ENCODE measurements at regions not wholly inside any gene's neighbourhood (a gene's known extent, or its start where the extent isn't known, plus 50 kb on each side); places are given as distances from the start of the nearest gene placed in this dataset.
"Not testable (repeated sequence)": the region's sequence is repeated elsewhere in the genome, so short reads cannot be mapped to it uniquely, and the experiment has no call there.

DNA sequence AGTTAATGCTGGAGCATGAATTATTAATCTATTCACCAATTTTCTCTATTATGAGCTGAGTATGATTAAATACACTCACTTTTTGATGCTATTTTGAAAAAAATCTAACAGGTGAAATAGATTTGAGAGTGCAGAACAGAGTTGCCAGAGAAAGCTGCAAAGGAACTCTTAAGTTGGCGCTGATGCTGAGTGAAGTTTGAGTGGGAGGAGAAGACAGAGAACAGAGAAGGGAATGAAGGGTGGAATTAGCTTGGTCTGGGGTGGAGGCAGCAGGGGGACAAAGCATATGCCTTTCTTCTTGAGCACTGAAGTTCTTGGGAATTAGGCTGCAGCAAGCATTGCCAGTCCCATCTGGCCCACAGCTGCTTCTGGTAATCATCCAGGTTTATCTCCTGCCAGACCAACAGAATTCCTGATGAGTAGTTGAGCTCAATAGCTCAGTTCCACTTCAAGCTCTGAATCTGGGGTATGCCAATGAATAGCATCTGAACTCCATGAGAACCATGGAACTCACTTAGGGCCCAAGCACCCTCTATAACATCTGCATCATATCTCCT, 290.1 kb downstream of the HINT1 start:
- TF ChIP-seq ZFX (IDR thresholded peaks at IDR 0.05), result no peak
- TF ChIP-seq, protein P1, sequence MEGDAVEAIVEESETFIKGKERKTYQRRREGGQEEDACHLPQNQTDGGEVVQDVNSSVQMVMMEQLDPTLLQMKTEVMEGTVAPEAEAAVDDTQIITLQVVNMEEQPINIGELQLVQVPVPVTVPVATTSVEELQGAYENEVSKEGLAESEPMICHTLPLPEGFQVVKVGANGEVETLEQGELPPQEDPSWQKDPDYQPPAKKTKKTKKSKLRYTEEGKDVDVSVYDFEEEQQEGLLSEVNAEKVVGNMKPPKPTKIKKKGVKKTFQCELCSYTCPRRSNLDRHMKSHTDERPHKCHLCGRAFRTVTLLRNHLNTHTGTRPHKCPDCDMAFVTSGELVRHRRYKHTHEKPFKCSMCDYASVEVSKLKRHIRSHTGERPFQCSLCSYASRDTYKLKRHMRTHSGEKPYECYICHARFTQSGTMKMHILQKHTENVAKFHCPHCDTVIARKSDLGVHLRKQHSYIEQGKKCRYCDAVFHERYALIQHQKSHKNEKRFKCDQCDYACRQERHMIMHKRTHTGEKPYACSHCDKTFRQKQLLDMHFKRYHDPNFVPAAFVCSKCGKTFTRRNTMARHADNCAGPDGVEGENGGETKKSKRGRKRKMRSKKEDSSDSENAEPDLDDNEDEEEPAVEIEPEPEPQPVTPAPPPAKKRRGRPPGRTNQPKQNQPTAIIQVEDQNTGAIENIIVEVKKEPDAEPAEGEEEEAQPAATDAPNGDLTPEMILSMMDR (conservative IDR thresholded peaks at IDR 0.05), result no peak
- no peak overlapping the region for H3K27ac ChIP-seq

DNA sequence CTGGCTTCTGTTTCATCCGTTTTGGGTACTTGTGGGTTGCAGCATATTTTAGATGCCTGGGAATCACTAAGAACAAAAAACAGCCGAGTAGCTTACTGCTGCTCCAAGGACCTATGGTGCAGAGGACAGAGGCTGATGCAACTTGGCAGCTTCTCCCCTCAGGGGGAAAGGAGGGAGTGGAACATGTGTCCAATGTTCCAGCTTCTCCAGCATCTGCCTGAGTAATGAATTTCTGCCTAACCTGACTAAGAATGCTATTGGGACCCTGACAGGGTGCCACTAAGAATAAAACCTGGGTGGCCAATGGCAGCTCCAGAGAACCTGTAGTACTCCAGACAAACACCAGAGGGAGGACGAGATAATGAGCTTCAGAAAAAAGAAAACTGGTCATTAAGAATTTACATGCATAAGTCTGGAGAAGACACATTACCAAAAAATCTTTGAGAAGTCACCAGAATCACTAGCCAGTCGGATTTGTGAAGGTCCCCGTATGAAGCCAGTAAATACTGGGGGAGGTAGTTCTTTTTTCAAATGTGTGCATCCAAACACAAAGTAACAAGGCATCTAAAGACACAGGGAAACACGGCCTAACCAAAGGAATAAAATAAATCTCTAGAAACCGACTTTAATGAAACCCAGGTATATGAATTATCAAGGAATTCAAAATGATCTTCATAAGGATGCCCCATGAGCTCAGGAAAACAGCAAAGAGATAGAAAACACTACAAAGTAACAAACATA, 293.5 kb downstream of the HINT1 start:
- no peak overlapping the region for H3K27ac ChIP-seq

DNA sequence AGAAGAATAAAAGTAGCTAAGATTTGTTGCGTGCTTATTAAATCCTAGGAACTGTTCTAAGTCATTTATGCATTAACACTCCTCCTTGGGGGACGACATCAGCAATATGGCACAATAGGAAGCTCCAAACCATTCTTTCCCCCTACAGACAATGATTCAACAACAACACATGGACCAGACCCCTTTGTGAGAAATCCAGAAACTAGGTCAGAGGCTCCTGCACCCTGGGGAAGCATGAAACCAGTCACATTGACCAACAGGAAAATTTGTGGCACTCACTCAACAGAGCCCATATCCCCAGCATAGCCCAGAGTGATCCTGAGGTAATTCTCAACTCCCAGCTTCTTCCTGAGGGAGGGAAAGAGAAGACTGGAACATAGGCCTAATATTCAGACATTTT, 294.4 kb downstream of the HINT1 start:
- H3K27ac ChIP-seq, result no peak overlapping the region
- TF ChIP-seq ZFX (IDR thresholded peaks at IDR 0.05), result no peak
- TF ChIP-seq, protein P1 (conservative IDR thresholded peaks at IDR 0.05), result no peak

More for the DNA sequence above, 293.5 kb downstream of the HINT1 start:
- TF ChIP-seq ZFX (IDR thresholded peaks at IDR 0.05), result no peak
- TF ChIP-seq, protein P1 (conservative IDR thresholded peaks at IDR 0.05), result peak; percentile 81

GRCh38 chr5:130868186-130868840, 296.7 kb downstream of the HINT1 start:
- TF ChIP-seq ZFX (IDR thresholded peaks at IDR 0.05), result no peak
- TF ChIP-seq, protein P1 (conservative IDR thresholded peaks at IDR 0.05), result no peak
- H3K27ac ChIP-seq, result no peak overlapping the region

GRCh38 chr5:130845049-130845765, 319.8 kb downstream of the HINT1 start:
- no peak overlapping the region for H3K27ac ChIP-seq
- TF ChIP-seq, protein P1 (conservative IDR thresholded peaks at IDR 0.05), result no peak
- TF ChIP-seq ZFX (IDR thresholded peaks at IDR 0.05), result no peak

GRCh38 chr5:130836729-130837649, 328.1 kb downstream of the HINT1 start:
- TF ChIP-seq ZFX (IDR thresholded peaks at IDR 0.05), result no peak
- TF ChIP-seq, protein P1 (conservative IDR thresholded peaks at IDR 0.05), result no peak
- H3K27ac ChIP-seq, result no peak overlapping the region

DNA sequence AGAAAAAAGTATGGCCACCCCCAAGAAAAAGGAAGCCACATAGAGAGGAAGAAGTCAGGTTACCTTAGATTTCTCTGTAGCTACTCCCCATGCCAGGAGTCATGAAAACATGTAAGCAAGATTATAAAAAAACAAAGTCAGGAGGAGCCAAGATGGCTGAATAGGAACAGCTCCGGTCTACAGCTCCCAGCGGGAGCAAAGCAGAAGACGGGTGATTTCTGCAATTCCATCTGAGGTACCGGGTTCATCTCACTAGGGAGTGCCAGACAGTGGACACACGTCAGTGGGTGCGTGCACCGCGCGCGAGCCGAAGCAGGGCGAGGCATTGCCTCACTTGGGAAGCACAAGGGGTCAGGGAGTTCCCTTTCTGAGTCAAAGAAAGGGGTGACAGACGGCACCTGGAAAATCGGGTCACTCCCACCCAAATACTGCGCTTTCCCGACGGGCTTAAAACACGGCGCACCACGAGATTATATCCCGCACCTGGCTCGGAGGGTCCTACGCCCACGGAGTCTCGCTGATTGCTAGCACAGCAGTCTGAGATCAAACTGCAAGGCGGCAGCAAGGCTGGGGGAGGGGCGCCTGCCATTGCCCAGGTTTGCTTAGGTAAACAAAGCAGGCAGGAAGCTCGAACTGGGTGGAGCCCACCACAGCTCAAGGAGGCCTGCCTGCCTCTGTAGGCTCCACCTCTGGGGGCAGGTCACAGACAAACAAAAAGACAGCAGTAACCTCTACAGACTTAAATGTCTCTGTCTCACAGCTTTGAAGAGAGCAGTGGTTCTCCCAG, 347.3 kb downstream of the HINT1 start:
- H3K27ac ChIP-seq, result not testable (repeated sequence)
